ENCODE measurements at regions not wholly inside any gene's neighbourhood (a gene's known extent, or its start where the extent isn't known, plus 50 kb on each side); places are given as distances from the start of the nearest gene placed in this dataset.

DNA sequence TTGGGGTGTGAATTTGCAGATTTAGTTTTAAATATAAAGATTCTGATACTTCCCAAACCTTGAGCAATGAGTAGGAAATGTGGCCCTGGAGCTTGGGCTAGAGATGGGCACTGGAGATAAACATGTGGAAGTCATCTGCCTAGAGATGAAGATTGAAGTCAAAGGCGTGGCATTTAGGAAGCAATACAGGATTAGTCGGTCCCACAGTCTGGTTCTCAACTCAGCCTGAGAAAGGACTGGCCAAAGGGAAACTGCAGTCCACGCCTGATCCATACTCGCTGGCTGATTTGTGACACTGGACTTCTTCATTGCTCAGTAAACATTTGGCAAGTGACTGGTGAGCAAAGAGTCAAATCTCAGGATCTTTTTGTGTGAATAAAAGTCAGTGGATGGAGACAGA, 268.2 kb upstream of the ATP2B1 start:
- Histone ChIP-seq H3K4me1 (replicated peaks) (no peaks in the 10 kb centered on the region), H3K4me3 (no peak overlapping the region), H3K27ac (no peak overlapping the region), H3K36me3 (no peaks in the 10 kb centered on the region), H3K27me3 (replicated peaks) (no peaks in the 10 kb centered on the region), H3K9me3 (replicated peaks) (no peaks in the 10 kb centered on the region; the same call in 1 of the 2 replicates)
- no peak for DNase-seq (ENCODE audit: low read depth in 1 of 2, low spot score in 2 of 2)

DNA sequence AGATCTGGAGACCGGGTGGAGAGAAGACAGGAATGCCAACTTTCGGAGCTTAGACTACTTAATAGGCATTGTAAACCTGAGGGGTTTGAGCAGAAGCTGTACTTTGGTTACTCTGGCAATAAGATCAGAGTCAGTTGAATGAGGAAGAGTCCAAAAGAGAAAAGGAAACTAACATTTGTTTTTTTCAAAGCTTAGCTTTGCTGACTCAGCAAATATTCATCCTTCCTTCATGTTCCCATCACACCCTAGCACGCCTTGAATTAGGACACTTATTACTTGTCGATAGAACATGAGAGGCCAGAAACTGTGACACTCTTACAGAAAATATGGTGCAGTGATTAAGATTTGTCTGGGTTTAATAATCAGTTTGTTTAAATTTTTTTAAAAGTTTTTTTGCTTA, 266.9 kb upstream of the ATP2B1 start:
- Histone ChIP-seq H3K36me3 (no peaks in the 10 kb centered on the region), H3K9me3 (replicated peaks) (no peaks in the 10 kb centered on the region; the same call in 1 of the 2 replicates), H3K4me3 (no peak overlapping the region), H3K27ac (no peak overlapping the region), H3K4me1 (replicated peaks) (no peaks in the 10 kb centered on the region), H3K27me3 (replicated peaks) (no peaks in the 10 kb centered on the region)
- DNase-seq (ENCODE audit: low read depth in 1 of 2, low spot score in 2 of 2) = no peak

DNA sequence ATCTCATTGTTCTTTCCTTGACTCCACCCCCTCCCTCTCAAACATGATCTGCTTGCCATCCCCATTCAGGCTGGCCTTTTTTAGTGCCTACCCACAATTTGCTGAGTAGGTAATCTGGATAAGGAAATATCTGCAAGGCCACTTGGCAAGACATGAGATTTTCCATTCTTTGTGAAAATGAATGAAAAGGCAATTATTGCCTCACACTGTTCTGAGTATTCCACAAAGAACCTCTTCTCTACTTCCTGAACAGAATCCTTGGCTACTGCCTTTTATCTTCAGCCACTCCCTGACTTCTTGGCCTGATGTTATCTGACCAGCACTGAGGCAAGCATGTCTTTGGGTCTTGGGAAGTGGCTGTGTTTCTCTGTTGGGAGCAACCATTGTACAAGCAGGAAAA, 263.2 kb upstream of the ATP2B1 start:
- H3K27ac ChIP-seq = no peak overlapping the region
- H3K9me3 ChIP-seq (replicated peaks) = no peaks in the 10 kb centered on the region; the same call in 1 of the 2 replicates
- no peak for DNase-seq (ENCODE audit: low read depth in 1 of 2, low spot score in 2 of 2)
- no peak overlapping the region for H3K4me3 ChIP-seq
- H3K27me3 ChIP-seq (replicated peaks) = no peaks in the 10 kb centered on the region
- H3K36me3 ChIP-seq = no peaks in the 10 kb centered on the region
- H3K4me1 ChIP-seq (replicated peaks) = no peaks in the 10 kb centered on the region

DNA sequence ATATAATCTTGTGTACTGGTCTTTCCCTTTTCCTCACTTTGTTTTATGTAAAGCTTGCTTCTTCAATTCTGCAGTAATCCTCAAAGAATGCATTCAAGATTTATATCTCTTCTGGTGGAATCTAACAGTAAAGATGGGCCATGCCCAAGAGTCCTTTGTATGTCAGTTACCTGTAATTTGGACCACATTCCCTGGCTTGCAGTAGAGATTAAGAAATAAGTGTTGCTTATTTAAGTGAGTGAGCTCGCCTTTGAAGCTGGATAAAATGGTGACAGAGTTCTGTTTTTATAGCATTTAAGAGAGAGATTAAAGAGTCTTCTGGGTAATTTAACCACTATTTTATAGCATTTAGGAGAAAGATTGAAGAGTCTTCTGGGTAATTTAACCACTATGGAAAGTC, 262.1 kb upstream of the ATP2B1 start:
- no peak overlapping the region for H3K4me3 ChIP-seq
- DNase-seq (ENCODE audit: low read depth in 1 of 2, low spot score in 2 of 2) = no peak
- H3K27me3 ChIP-seq (replicated peaks) = no peaks in the 10 kb centered on the region
- no peak overlapping the region for H3K27ac ChIP-seq
- H3K4me1 ChIP-seq (replicated peaks) = no peaks in the 10 kb centered on the region
- no peaks in the 10 kb centered on the region; the same call in 1 of the 2 replicates for H3K9me3 ChIP-seq (replicated peaks)
- no peaks in the 10 kb centered on the region for H3K36me3 ChIP-seq

DNA sequence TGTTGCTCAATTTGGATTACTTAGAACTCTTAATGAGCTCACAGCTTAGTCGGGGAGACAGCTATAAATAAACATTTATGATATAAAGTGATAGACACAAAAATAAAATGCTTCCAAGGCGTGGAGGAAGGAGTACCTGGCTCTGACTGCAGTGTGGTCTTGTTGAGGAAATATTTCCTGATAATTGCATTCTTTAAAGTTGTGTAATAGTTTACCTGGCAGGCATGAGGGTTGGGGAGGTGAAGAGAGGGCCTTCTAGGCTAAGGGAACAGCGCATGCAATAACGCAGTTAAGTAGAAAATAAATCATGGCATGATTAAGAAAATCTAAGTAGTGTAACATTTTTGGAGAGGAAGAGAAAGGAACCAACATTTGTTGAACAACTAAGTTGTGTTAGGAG, 260.5 kb upstream of the ATP2B1 start:
- H3K4me3 ChIP-seq = no peak overlapping the region
- H3K27ac ChIP-seq = no peak overlapping the region
- no peak for DNase-seq (ENCODE audit: low read depth in 1 of 2, low spot score in 2 of 2)
- H3K9me3 ChIP-seq (replicated peaks) = no peaks in the 10 kb centered on the region
- H3K27me3 ChIP-seq (replicated peaks) = no peaks in the 10 kb centered on the region
- H3K36me3 ChIP-seq = no peaks in the 10 kb centered on the region
- no peaks in the 10 kb centered on the region for H3K4me1 ChIP-seq (replicated peaks)

DNA sequence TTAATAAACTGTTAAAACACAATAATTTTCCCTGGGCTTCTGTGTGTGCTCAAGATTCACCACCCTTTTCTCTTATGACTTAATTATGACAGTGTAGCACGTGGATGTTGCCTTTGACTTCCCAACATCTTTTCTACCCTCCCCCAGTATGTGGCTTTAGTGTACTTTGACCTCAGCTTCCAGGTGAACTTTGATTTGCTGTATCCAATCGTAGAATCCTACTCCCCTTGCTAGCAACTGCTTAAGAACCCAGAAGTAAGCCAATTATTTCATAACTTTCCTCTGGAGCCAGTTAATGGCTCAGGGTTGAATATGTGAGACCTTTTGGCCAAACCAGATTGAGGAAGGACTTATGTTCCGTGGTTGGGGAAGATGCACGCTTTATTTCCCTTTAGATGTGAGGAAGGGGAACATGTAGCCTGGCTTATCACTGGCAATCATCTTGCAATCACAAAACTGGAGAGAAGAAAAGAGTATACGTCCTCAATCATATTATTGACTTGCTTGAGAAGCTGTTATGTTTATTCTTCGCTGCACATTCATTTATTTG, 259.6 kb upstream of the ATP2B1 start:
- Histone ChIP-seq H3K36me3 (no peaks in the 10 kb centered on the region), H3K27ac (no peak overlapping the region), H3K9me3 (replicated peaks) (no peaks in the 10 kb centered on the region), H3K27me3 (replicated peaks) (no peaks in the 10 kb centered on the region), H3K4me1 (replicated peaks) (no peaks in the 10 kb centered on the region), H3K4me3 (no peak overlapping the region)
- no peak for DNase-seq (ENCODE audit: low read depth in 1 of 2, low spot score in 2 of 2)

DNA sequence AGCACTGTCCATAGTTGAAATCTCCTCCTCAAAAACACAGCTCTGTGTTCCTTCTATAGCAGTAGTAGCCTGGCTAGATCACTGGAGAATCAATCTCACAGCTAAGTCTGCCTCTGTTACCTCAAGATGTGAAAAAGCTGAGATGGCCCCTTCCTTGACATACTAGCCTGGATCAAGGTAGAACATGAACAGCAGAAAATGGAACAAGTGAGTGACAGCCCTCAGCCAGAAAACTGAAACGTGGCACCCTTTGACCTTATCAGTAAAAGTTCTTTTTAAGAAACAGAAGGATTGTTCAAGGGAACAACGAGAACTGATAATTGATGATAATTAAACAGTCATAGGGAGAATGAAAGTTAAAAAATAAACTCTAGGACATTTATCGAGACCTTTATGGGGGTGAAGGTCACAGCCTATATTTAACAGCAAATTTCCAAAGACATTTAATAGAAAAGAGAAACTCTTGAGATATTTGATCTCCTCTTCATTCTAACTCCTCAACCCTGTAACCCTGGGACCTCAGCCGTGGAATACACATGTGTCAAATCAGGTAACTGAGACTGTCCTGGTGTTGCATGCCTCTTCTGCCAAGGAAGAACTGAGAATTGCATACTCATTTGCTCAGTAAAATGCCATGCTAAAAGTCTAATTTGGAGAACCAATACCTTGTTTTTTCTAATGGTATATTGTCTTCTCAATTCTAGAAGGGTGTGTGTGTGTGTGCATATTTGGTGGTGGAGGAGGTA, 258.0 kb upstream of the ATP2B1 start:
- DNase-seq (ENCODE audit: low read depth in 1 of 2, low spot score in 2 of 2) = no peak
- Histone ChIP-seq H3K4me3 (no peak overlapping the region), H3K36me3 (no peaks in the 10 kb centered on the region), H3K9me3 (replicated peaks) (no peaks in the 10 kb centered on the region), H3K27ac (no peak overlapping the region), H3K27me3 (replicated peaks) (no peaks in the 10 kb centered on the region), H3K4me1 (replicated peaks) (no peaks in the 10 kb centered on the region)

DNA sequence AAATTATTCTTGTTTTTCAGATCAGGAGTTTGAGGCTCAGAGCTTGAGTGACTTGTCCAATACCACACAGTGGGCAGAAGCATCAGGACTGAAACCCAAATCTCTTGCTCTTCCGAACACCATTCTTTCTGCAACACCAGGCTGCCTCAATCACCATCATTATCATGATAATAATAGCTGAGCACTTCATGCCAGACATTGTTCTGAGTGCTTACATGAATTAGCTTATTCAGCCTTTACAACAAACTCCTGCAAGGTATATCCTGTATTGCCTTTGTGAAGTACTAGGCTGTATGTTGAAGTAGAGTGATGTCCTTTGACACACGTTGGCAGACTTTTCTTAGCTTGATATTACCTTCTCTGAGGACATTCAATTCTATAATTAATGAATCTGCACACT, 257.4 kb upstream of the ATP2B1 start:
- Histone ChIP-seq H3K4me3 (no peak overlapping the region), H3K27me3 (replicated peaks) (no peaks in the 10 kb centered on the region), H3K36me3 (no peaks in the 10 kb centered on the region), H3K27ac (no peak overlapping the region), H3K9me3 (replicated peaks) (no peaks in the 10 kb centered on the region), H3K4me1 (replicated peaks) (no peaks in the 10 kb centered on the region)
- DNase-seq (ENCODE audit: low read depth in 1 of 2, low spot score in 2 of 2) = no peak

DNA sequence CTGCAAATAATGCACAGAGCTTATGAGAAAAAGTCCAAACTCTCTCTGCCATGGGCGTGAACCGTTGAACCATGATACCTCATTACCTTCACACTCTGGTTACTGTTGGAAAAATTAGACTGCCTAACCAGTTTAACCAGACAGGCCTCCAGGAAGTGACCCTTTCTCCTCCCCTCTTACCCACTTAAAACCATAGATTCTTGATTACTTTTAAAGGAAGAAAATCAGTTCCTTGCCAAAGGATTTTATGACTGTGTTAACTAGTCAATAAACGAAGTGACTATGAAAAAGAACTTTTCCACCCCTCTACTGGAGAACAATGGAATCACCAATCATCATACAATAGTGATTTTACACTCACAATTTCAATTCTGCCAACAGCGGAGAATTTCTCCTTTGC, 254.0 kb upstream of the ATP2B1 start:
- no peak for DNase-seq (ENCODE audit: low read depth in 1 of 2, low spot score in 2 of 2)
- Histone ChIP-seq H3K27ac (no peak overlapping the region), H3K9me3 (replicated peaks) (no peaks in the 10 kb centered on the region), H3K36me3 (no peaks in the 10 kb centered on the region), H3K27me3 (replicated peaks) (no peaks in the 10 kb centered on the region), H3K4me1 (replicated peaks) (no peaks in the 10 kb centered on the region), H3K4me3 (no peak overlapping the region)

DNA sequence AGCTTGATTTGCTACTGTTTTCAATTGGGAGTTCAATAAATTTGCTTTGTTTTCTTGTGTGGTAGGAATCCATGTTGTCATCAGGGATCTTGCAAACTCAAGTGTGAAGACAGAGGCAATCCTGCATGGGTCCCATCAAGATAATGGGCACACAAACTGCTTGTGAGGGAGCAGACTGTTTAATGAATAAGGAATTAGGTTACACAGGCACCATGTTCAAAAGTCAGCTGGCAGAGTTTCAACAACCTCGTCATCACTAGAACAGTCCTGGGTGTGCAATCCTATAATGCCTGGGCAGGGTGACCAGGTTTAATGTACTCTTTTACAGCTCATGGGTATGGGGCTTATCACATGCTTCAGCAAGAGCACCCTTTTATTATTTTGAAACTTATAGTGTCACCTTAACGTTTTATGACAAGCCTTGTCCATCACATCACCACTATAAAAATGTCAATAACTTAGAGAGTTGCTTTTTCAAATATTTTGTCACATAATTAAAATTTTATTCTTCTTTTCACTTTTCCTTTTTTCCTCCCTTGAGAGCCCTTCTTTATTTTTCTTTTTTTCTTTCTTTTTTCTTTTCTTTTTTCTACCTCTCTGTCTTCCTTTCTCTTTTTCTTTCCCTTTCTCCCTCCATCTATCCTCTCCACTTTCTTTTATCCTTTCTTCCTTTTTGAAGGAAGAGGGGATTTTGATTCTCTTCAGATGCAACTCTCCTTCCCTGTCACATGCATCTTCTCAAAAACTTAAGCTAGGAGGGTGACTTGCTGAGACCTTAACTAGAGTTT, 252.2 kb upstream of the ATP2B1 start:
- H3K4me3 ChIP-seq = no peak overlapping the region
- no peak overlapping the region for H3K27ac ChIP-seq
- no peak for DNase-seq (ENCODE audit: low read depth in 1 of 2, low spot score in 2 of 2)
- H3K9me3 ChIP-seq (replicated peaks) = no peaks in the 10 kb centered on the region
- H3K36me3 ChIP-seq = no peaks in the 10 kb centered on the region
- no peaks in the 10 kb centered on the region for H3K27me3 ChIP-seq (replicated peaks)
- no peaks in the 10 kb centered on the region for H3K4me1 ChIP-seq (replicated peaks)

DNA sequence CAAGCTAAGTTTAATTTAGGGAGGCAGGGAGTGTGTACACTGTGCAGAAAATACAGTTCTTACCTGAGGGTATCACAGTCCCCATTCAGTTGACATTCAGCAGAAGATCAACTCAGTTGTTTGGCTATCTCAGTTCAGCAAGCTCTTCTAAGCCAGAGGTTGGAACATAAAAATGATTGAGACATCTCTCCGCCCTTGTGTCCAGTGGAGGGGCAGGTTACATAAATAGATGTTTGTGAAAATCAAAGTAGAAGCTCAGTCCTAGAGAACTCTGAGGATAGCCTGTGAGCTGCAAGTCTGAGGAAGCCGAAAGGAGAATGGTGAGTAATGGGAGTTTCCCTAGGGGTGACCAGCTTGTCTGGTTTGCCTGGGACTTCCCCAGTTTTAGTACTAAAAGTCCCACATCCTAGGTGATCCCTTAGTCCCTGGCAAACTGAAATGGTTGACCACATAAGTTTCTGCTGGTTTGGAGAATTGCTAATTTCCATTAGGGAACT, 251.4 kb upstream of the ATP2B1 start:
- Histone ChIP-seq H3K27me3 (replicated peaks) (no peaks in the 10 kb centered on the region), H3K36me3 (no peaks in the 10 kb centered on the region), H3K4me3 (no peak overlapping the region), H3K4me1 (replicated peaks) (no peaks in the 10 kb centered on the region), H3K9me3 (replicated peaks) (no peaks in the 10 kb centered on the region), H3K27ac (no peak overlapping the region)
- no peak for DNase-seq (ENCODE audit: low read depth in 1 of 2, low spot score in 2 of 2)

DNA sequence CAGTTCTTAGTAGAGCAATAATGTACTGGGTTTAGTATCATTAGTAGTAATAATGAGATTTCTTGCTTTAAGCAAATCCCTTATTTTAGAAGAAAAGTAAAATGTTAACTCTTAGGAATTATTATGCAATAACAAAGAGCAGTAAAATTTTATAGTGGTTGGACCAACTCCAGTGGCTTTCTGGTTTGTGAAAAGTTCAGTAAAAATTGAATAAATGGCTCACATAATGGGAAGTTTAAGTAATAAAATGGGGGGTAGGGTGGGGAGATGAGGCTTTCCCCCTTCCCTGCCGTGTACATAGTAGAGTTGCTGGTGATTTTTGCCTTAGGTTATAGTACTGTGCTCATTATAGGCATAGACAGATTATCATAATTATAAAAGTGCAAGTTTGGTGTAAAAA, 250.5 kb upstream of the ATP2B1 start:
- Histone ChIP-seq H3K27me3 (replicated peaks) (no peaks in the 10 kb centered on the region), H3K4me1 (replicated peaks) (no peaks in the 10 kb centered on the region), H3K4me3 (no peak overlapping the region), H3K36me3 (no peaks in the 10 kb centered on the region), H3K9me3 (replicated peaks) (no peaks in the 10 kb centered on the region), H3K27ac (no peak overlapping the region)
- no peak for DNase-seq (ENCODE audit: low read depth in 1 of 2, low spot score in 2 of 2)

DNA sequence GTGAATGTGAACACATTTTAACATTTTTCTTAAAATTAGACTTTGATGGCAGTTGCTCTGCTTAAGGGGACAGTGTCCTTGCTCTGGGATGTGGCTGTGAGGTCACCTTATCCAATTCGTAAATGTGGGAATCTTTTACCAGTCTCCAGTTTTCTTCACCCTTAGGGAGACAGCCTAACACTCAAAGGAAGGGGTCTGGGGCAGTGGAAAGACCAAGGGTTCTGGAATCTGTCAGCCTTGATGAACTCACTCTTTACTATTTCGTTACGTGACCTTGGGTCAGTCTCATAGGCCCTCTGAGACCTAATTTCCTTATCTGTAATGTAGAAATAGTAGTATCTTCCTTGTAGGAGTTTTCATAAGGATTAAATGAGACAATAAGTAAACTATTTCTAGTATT, 245.6 kb upstream of the ATP2B1 start:
- Histone ChIP-seq H3K36me3 (no peaks in the 10 kb centered on the region), H3K27ac (no peak overlapping the region), H3K4me3 (no peak overlapping the region), H3K9me3 (replicated peaks) (no peaks in the 10 kb centered on the region), H3K27me3 (replicated peaks) (no peaks in the 10 kb centered on the region), H3K4me1 (replicated peaks) (peaks cover 24% of the 10 kb centered on the region)
- DNase-seq (ENCODE audit: low read depth in 1 of 2, low spot score in 2 of 2) = no peak

DNA sequence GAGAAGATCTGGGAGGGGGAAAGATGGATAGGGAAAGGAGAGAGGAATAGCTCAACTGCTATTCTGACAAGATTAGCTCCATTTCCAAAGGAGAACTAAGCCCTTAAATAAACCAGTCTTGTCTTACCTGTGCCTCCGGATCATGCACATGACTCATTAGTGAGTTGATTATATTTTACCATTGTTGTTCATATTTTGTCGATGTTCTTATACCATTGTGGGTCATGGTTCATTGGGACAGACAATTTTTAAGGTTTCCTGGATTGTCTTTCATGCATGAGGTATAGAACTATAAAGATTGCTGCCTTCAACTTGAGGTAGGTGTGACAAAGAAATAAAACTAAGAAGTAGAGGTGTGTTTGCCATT, 243.0 kb upstream of the ATP2B1 start:
- no peaks in the 10 kb centered on the region for H3K36me3 ChIP-seq

More for the DNA sequence above, 243.0 kb upstream of the ATP2B1 start:
- Histone ChIP-seq H3K4me3 (no peak overlapping the region), H3K27me3 (replicated peaks) (no peaks in the 10 kb centered on the region), H3K27ac (no peak overlapping the region), H3K9me3 (replicated peaks) (no peaks in the 10 kb centered on the region), H3K4me1 (replicated peaks) (peaks cover 50% of the 10 kb centered on the region)
- DNase-seq (ENCODE audit: low read depth in 1 of 2, low spot score in 2 of 2) = no peak
